Psoas muscle (tissue), 7 donors: ENCODE measurements at regions not wholly inside any gene's neighbourhood (a gene's known extent, or its start where the extent isn't known, plus 50 kb on each side); places are given as distances from the start of the nearest gene placed in this dataset.

ENCODE experiments used
- ATAC-seq, 4 donors: fragments of 200-7000 bp; cut with Tn5 transposase; one replicate each; pipeline ENCODE4 v1.9.1; 2020; ENCODE audit warnings: moderate library complexity in 3 of 4, mild to moderate bottlenecking in 2 of 4
- DNase-seq, 2 donors: peaks; one replicate each; pipeline ENCODE4 v3.0.0-alpha.2; 2020
- H3K27ac ChIP-seq: fragments of 200-600 bp; one replicate; pipeline ENCODE4 v1.8.0; 2022
- H3K27me3 ChIP-seq, 3 donors: fragments of 200-600 bp in 1 of 3; one replicate each; pipeline versions ENCODE4 v1.6.1 to v1.8.0; 2013 to 2022; ENCODE audit warnings: low read length in 2 of 3, mild to moderate bottlenecking in 2 of 3, moderate library complexity in 1 of 3; ENCODE audit not compliant: insufficient read depth in 3 of 3
- H3K36me3 ChIP-seq, 2 donors: fragments of 200-600 bp in 1 of 2; one replicate each; pipeline versions ENCODE4 v1.6.1 to v1.8.0; 2013 to 2022; ENCODE audit warnings: low read depth in 1 of 2, mild to moderate bottlenecking in 1 of 2, moderate library complexity in 1 of 2; ENCODE audit not compliant: insufficient read depth in 1 of 2
- H3K4me1 ChIP-seq: fragments of 200-600 bp; one replicate; pipeline ENCODE4 v1.8.0; 2022
- H3K4me3 ChIP-seq: fragments of 200-600 bp; one replicate; pipeline ENCODE4 v1.8.0; 2022; ENCODE audit warnings: mild to moderate bottlenecking
- H3K9me3 ChIP-seq: fragments of 200-600 bp; one replicate; pipeline ENCODE4 v1.8.0; 2022
- WGBS, 3 donors: extraction: QIAGEN DNeasy Blood & Tissue Kit; methylation state at CpG; one replicate each; pipeline versions ENCODE4 v1.1.6 to v1.1.7; 2013; 5-methylcytosine and 5-hydroxymethylcytosine counted together
- intact Hi-C, 2 donors: fragments of 100-400 bp; cut with DNase I; formaldehyde crosslinking; loops; one replicate each; pipeline versions ENCODE4 v1.11.0 to v1.14.2; 2022
- TF ChIP-seq, protein P1 (sequence below): fragments of 200-600 bp; IDR thresholded peaks from one replicate; pipeline ENCODE4 v1.8.0; 2022; ENCODE audit warnings: antibody characterized with exemption
- donor health status: healthy with polysubstance abuse.
- donor health status: DM: no; HTN: no; CAD: no; lungs with moderate emphysema.
- donor health status: Bipolar disorder and iron deficiency.
- donor health status: healthy.
- donor health status: DM: yes; HTN: yes; CAD: no.
- donor health status: DM: no; HTN: no; CAD: no.
- donor health status: DM: yes; HTN: yes; CAD: no.

DNA sequence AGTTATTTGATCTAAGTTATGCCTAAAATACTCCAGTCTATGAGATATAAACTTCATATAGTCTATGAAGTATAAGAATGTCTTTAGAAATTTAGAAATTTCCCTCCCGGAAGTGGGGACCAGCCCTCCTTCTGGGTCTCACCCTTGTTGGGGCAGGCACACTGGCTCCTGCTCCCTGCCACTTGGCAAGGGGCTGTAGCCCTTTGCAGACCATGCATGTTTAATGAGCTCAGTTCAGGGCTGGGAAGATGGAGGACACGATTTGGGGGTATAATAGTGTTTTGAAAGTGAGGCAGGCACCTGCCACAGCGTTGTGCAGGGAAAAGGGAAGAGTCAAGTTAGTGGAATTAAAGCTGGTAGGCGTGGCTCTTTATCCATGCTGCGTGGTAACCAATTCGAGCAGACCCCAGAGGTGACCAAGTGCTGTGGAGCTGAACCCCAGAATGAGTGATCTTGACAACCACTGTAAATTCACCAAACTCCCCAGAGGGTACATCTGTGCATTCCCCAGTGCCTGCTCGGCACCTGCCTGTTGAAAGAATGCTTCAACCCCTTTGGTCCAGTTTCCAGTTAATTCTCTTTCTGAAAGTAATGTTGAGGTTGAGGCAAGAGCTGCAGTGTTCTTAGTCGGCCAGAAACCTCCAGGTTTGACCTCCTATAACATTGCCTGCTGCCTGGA, 79.6 kb downstream of the DOP1B start:
- Histone ChIP-seq H3K27ac (no peak overlapping the region), H3K9me3 (no peaks in the 10 kb centered on the region), H3K36me3 (peaks cover 0 to 76% of the 10 kb centered on the region in 2 donors), H3K4me1 (no peaks in the 10 kb centered on the region), H3K4me3 (no peak overlapping the region), H3K27me3 (no peaks in the 10 kb centered on the region)
- intact Hi-C loops: no loop called here
- DNase-seq (no peak), ATAC-seq (no peak)
- TF ChIP-seq, protein P1, sequence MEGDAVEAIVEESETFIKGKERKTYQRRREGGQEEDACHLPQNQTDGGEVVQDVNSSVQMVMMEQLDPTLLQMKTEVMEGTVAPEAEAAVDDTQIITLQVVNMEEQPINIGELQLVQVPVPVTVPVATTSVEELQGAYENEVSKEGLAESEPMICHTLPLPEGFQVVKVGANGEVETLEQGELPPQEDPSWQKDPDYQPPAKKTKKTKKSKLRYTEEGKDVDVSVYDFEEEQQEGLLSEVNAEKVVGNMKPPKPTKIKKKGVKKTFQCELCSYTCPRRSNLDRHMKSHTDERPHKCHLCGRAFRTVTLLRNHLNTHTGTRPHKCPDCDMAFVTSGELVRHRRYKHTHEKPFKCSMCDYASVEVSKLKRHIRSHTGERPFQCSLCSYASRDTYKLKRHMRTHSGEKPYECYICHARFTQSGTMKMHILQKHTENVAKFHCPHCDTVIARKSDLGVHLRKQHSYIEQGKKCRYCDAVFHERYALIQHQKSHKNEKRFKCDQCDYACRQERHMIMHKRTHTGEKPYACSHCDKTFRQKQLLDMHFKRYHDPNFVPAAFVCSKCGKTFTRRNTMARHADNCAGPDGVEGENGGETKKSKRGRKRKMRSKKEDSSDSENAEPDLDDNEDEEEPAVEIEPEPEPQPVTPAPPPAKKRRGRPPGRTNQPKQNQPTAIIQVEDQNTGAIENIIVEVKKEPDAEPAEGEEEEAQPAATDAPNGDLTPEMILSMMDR: no peak
- 75 to 79% (median 77%) methylated on average over 8 of the region's 8 CpGs for WGBS, 3 donors

DNA sequence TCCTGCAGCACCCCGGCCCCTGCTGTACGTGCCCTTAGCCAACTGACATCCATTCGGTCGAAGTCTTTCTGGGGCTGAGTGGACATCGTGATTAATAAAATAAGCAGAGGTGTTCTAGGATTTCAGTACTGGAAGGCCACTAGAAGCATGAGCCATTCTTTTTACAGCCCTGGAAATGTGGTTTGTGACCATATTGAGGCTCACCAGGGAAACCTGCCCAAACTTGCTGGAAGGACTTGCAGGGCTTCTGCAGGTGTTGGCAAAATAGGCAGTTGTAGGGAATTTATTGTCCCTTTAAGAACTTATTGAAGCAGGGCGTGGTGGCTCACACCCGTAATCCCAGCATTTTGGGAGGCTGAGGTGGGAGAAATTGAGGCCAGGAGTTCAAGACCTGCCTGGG, 80.8 kb downstream of the DOP1B start:
- ATAC-seq: no peak
- 95 to 97% (median 96%) methylated on average over 7 of the region's 7 CpGs for WGBS, 3 donors
- no peak for DNase-seq
- no peaks in the 10 kb centered on the region for H3K27me3 ChIP-seq
- peaks cover 0 to 72% of the 10 kb centered on the region in 2 donors for H3K36me3 ChIP-seq
- H3K9me3 ChIP-seq: no peaks in the 10 kb centered on the region
- no peak overlapping the region for H3K27ac ChIP-seq
- intact Hi-C loops: no loop called here
- TF ChIP-seq, protein P1: no peak
- no peaks in the 10 kb centered on the region for H3K4me1 ChIP-seq
- H3K4me3 ChIP-seq: no peak overlapping the region

DNA sequence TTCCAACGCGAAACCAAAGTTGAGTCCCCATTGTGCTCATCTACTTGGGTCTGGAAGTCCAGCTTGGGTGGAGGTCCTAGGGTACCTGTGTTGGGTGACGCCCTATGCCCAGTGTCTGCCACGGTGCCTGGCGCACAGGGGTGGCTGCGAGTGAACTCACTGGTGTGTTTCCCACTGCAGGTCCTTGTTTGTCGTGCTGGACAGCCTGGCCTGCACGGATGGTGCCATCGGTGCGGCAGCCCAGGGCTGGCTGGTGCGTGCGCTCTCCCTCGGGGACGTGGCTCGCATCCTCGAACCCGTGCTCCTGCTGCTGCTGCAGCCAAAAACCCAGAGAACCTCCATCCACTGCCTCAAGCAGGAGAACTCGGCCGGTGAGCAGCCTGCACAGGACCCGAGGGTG, 80.4 kb upstream of the MORC3 start:
- DNase-seq: no peak
- WGBS, 3 donors: 91 to 97% (median 94%) methylated on average over 20 of the region's 20 CpGs

DNA sequence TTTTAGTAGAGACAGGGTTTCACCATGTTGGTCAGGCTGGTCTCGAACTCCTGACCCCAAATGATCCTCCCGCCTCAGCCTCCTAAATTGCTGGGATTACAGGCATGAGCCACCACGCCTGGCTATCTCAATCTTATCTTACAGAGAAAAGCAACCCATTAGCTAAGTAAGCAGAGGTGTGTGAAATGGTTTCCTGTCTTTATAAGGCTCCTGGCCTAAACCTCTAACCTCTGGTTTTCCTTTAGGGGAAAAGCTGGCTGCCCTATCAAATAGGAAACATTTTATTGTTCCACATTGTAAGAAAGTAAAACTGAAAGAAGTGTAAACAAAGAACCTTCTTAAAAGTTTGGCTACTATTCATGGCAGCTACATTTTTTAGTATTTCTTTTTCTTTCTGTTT, 78.3 kb upstream of the MORC3 start:
- Histone ChIP-seq H3K27me3 (no peaks in the 10 kb centered on the region), H3K4me1 (no peaks in the 10 kb centered on the region), H3K27ac (no peak overlapping the region), H3K36me3 (peaks cover 0 to 72% of the 10 kb centered on the region in 2 donors), H3K9me3 (no peaks in the 10 kb centered on the region), H3K4me3 (no peak overlapping the region)
- no peak for ATAC-seq
- TF ChIP-seq, protein P1: no peak
- intact Hi-C loops: no loop called here
- no peak for DNase-seq
- 78 to 82% (median 82%) methylated on average over 3 of the region's 3 CpGs for whole genome bisulfite sequencing, 3 donors

More for the DNA sequence above, 80.4 kb upstream of the MORC3 start:
- H3K27ac ChIP-seq: no peak overlapping the region
- peaks cover 0 to 56% of the 10 kb centered on the region in 2 donors for H3K36me3 ChIP-seq
- no peak overlapping the region for H3K4me3 ChIP-seq
- no peak for ATAC-seq
- TF ChIP-seq, protein P1: no peak
- intact Hi-C loops: no loop called here
- no peaks in the 10 kb centered on the region for H3K4me1 ChIP-seq
- H3K9me3 ChIP-seq: no peaks in the 10 kb centered on the region
- no peaks in the 10 kb centered on the region for H3K27me3 ChIP-seq

DNA sequence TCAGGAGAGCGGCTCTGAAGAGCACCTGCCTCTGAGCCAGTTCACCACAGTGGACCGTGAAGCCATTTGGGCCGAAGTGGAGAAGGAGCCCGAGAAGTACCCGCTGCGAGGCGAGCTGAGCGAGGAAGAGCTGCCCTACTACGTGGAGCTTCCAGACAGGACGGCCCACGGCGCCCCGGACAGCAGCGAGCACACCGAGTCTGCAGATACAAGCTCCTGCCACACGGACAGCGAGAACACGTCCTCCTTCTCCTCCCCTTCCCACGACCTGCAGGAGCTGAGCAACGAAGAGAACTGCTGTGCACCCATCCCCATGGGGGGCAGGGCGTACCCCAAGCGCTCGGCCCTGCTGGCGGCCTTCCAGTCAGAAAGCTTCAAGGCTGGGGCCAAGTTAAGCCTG, 74.9 kb upstream of the MORC3 start:
- DNase-seq (no peak), ATAC-seq (no peak)
- 91 to 94% (median 93%) methylated on average over 22 to 24 of the region's 24 CpGs for WGBS, 3 donors
- Histone ChIP-seq H3K27me3 (no peaks in the 10 kb centered on the region), H3K27ac (no peak overlapping the region), H3K36me3 (peaks cover 2 to 75% of the 10 kb centered on the region in 2 donors), H3K4me1 (no peaks in the 10 kb centered on the region), H3K4me3 (no peak overlapping the region), H3K9me3 (no peaks in the 10 kb centered on the region)
- TF ChIP-seq, protein P1: no peak
- intact Hi-C loops: no loop called here
